Fibroblast of lung (primary cell): ENCODE measurements at regions not wholly inside any gene's neighbourhood (a gene's known extent, or its start where the extent isn't known, plus 50 kb on each side); places are given as distances from the start of the nearest gene placed in this dataset.
"Not testable (repeated sequence)": the region's sequence is repeated elsewhere in the genome, so short reads cannot be mapped to it uniquely, and the experiment has no call there.

ENCODE experiments used
- DNase-seq, 2 donors: peaks; one replicate each; pipeline versions ENCODE4 v3.0.0 to v3.0.0-alpha.2; 2010; ENCODE audit warnings: low read depth in 2 of 2
- H2AFZ ChIP-seq: 2 replicates; pipeline ENCODE4 v1.5.1; 2012; ENCODE audit warnings: low read length, control low read depth, inconsistent platforms
- H3K27ac ChIP-seq: 2 replicates; pipeline ENCODE4 v1.5.1; 2011; ENCODE audit warnings: low read length, control low read depth; ENCODE audit not compliant: insufficient read depth
- H3K27me3 ChIP-seq: 2 replicates; pipeline ENCODE4 v1.5.1; 2011; ENCODE audit warnings: mild to moderate bottlenecking, low read length; ENCODE audit not compliant: control insufficient read depth, insufficient read depth
- H3K36me3 ChIP-seq: 2 replicates; pipeline ENCODE4 v1.5.1; 2011; ENCODE audit warnings: low read length; ENCODE audit not compliant: control insufficient read depth, insufficient read depth
- H3K4me1 ChIP-seq: 2 replicates; pipeline ENCODE4 v1.5.1; 2011; ENCODE audit warnings: low read length; ENCODE audit not compliant: control insufficient read depth, insufficient read depth; ENCODE audit errors: extremely low read depth
- H3K4me2 ChIP-seq: 2 replicates; pipeline ENCODE4 v1.5.1; 2011; ENCODE audit warnings: low read length, control low read depth; ENCODE audit not compliant: insufficient read depth; ENCODE audit errors: extremely low read depth
- H3K4me3 ChIP-seq, 4 experiments: fragments of 200-600 bp in 1 of 4; sonication (generic) in 1 of 4; replicated peaks in 1 of 4; 2 replicates each; pipeline ENCODE4 v1.5.1; 2011 to 2016; ENCODE audit warnings: low read length in 4 of 4, low read depth in 3 of 4, mild to moderate bottlenecking in 3 of 4, control low read depth in 2 of 4, inconsistent platforms in 1 of 4, mixed read lengths in 1 of 4; ENCODE audit not compliant: insufficient read depth in 1 of 4; ENCODE audit errors: control extremely low read depth in 1 of 4
- H3K79me2 ChIP-seq: 2 replicates; pipeline ENCODE4 v1.5.1; 2012; ENCODE audit warnings: mild to moderate bottlenecking, low read length, inconsistent platforms; ENCODE audit not compliant: control insufficient read depth, insufficient read depth
- H3K9ac ChIP-seq: 2 replicates; pipeline ENCODE4 v1.5.1; 2011; ENCODE audit warnings: mild to moderate bottlenecking, low read length, control low read depth; ENCODE audit not compliant: insufficient read depth
- H3K9me3 ChIP-seq: 2 replicates; pipeline ENCODE4 v1.5.1; 2012; ENCODE audit warnings: low read depth, low read length; ENCODE audit not compliant: control insufficient read depth, insufficient read depth
- H4K20me1 ChIP-seq: 2 replicates; pipeline ENCODE4 v1.5.1; 2011; ENCODE audit warnings: low read length; ENCODE audit not compliant: control insufficient read depth, insufficient read depth; ENCODE audit errors: extremely low read depth
- CTCF ChIP-seq, 2 donors: IDR thresholded peaks in 1 of 2; conservative IDR thresholded peaks in 1 of 2; 1 replicate in 1 of 2; 2 replicates in 1 of 2; pipeline ENCODE4 v1.5.1; 2011 to 2012; ENCODE audit warnings: low read length in 2 of 2, control low read depth in 1 of 2, inconsistent platforms in 1 of 2, low read depth in 1 of 2, mild to moderate bottlenecking in 1 of 2
- EZH2 ChIP-seq: IDR thresholded peaks from 2 replicates; pipeline ENCODE4 v1.5.1; 2012; ENCODE audit warnings: low read length, control low read depth, mild to moderate bottlenecking; ENCODE audit errors: missing control alignments

DNA sequence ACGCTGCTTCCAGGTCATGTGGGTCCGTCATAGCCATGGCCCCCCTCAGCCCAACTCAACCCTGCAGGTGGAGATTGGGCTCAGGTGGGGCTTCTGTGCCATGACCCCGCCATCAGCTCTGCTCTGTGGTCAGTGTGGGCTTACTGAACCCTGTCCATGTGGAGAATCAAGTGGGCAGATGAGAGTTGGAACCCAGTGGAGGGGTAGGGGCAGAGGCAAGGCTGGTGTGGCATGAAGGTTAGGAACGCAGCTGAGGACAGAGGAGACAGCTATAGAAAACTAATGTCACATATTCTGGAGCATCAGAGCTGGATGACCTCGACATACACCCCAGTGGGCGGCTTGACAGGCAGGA is 355.9 kb downstream of the PTPRU start:
- Histone ChIP-seq H3K79me2 (no peaks in the 10 kb centered on the region), H2AFZ (no peak overlapping the region)
- TF ChIP-seq CTCF (conservative IDR thresholded peaks at IDR 0.05 in 1 of 2, IDR thresholded peaks at IDR 0.05 in 1 of 2; ENCODE audit: low read depth in 1 of 2, low read length in 2 of 2) (no peak), EZH2 (no peak)

DNA sequence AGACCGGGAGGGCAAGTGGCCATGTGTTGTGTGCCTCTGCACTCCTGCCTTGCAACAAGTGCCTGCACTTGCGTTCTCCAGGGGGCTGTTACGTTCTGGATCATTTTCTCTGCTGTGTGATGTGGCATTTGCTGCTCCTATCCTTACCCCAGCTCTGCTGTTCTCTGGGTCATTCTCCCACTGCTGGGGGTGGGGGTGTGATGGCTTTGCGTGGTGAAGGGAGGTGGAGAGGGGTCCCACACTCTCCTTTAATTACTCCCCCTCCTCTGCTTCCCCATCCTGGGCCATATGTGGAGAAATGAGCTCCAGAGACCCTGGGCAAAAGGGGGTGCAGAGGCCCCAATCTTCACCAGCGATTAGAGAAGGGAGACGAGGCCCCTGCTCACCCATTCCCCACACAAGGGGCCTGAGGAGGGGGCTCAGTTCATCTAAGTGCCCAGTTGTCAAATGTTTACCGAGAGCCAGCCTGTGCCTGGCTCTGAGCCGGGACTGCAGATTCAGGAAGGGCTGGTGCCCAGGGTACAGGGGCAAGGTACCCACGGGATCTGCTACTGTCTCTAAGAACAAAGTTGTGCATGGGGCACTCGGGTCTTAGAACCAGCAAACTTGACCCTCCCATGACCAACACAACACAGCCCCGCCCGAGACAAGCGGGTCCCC is 355.4 kb downstream of the PTPRU start:
- H3K36me3 ChIP-seq = no peaks in the 10 kb centered on the region
- no peak for DNase-seq
- no peak overlapping the region for H3K9ac ChIP-seq
- H4K20me1 ChIP-seq = no peaks in the 10 kb centered on the region
- H3K4me1 ChIP-seq = no peaks in the 10 kb centered on the region
- no peaks in the 10 kb centered on the region for H3K27me3 ChIP-seq
- no peaks in the 10 kb centered on the region for H3K9me3 ChIP-seq
- H3K79me2 ChIP-seq = no peaks in the 10 kb centered on the region
- no peak overlapping the region for H3K4me2 ChIP-seq
- no peak overlapping the region for H3K4me3 ChIP-seq
- no peak overlapping the region for H2AFZ ChIP-seq
- TF ChIP-seq CTCF (conservative IDR thresholded peaks at IDR 0.05 in 1 of 2, IDR thresholded peaks at IDR 0.05 in 1 of 2; ENCODE audit: low read depth in 1 of 2, low read length in 2 of 2) (no peak), EZH2 (no peak)
- H3K27ac ChIP-seq = no peak overlapping the region

More for the DNA sequence above, 355.9 kb downstream of the PTPRU start:
- H3K9ac ChIP-seq = no peak overlapping the region
- H4K20me1 ChIP-seq = no peaks in the 10 kb centered on the region
- H3K4me3 ChIP-seq = no peak overlapping the region
- no peak for DNase-seq
- H3K27me3 ChIP-seq = no peaks in the 10 kb centered on the region
- no peak overlapping the region for H3K4me2 ChIP-seq
- no peaks in the 10 kb centered on the region for H3K9me3 ChIP-seq
- H3K4me1 ChIP-seq = no peaks in the 10 kb centered on the region
- no peaks in the 10 kb centered on the region for H3K36me3 ChIP-seq
- no peak overlapping the region for H3K27ac ChIP-seq

DNA sequence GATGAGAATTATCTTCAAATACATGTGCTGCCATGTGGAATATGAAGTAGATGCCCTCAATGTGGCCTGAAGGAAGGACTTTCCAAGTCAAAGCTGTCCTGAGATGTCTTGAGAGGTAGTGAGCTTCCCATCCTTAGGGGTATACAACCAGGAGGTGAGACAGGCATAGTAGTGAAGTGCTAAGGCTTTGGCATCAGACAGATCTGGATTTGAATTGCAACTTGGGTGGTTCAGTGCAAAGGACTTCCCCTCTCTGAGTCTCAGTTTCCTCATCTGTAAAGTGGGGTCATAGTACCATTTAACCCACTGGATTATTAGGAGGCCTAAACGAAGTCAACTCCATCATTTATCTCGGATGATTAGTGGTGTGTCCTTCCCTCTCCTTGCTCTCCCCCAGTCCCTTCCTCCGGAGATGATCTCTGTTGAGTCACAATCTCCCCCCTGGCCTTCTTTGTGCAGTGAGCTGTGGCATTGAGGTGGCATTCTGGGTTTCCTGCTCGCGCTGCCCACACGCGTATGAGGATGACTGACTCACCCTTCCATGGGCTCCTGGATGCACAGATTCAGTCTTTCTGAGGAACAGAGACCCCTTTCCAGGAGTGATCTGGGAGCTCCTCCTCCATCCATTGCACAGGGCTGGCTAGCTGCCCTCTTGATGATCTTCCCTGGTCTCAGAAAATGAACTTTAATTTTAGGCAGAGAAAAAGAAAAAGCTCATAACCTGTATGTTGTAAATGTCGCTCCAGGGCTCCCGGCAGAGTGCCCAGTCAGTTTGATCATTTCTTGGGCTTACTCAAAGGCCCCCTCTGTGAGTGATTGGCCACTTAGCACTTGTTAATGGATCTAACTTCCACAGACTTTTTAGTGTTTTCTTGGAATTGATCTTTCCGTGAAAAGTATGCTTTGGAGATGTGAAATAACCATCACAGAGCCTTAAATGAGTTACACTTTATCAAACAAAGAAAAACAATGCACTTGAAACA is 354.6 kb downstream of the PTPRU start:
- Histone ChIP-seq H3K79me2 (no peaks in the 10 kb centered on the region), H3K9ac (no peak overlapping the region), H3K9me3 (no peaks in the 10 kb centered on the region), H2AFZ (no peak overlapping the region), H3K4me2 (no peak overlapping the region), H3K4me1 (no peaks in the 10 kb centered on the region), H3K36me3 (no peaks in the 10 kb centered on the region), H3K27ac (no peak overlapping the region), H4K20me1 (no peaks in the 10 kb centered on the region), H3K4me3 (no peak overlapping the region), H3K27me3 (no peaks in the 10 kb centered on the region)
- TF ChIP-seq CTCF (conservative IDR thresholded peaks at IDR 0.05 in 1 of 2, IDR thresholded peaks at IDR 0.05 in 1 of 2; ENCODE audit: low read depth in 1 of 2, low read length in 2 of 2) (no peak), EZH2 (no peak)
- DNase-seq = peak in 1 of 2 donors; percentile 71

- not testable (repeated sequence) for H3K36me3 ChIP-seq, H3K79me2 ChIP-seq, H2AFZ ChIP-seq, H3K9me3 ChIP-seq, H3K4me2 ChIP-seq, DNase-seq, H3K4me3 ChIP-seq, H3K27me3 ChIP-seq, H4K20me1 ChIP-seq, H3K9ac ChIP-seq, H3K27ac ChIP-seq, H3K4me1 ChIP-seq
Observed at GRCh38 chr1:29589716-29590115, 353.4 kb downstream of the PTPRU start.
